PC-3 (cell line): ENCODE measurements at regions not wholly inside any gene's neighbourhood (a gene's known extent, or its start where the extent isn't known, plus 50 kb on each side); places are given as distances from the start of the nearest gene placed in this dataset.
A peak's percentile ranks its signal among the peaks of the same experiment; 100 is the strongest.

Experiments
- ATAC-seq: fragments of 200-7000 bp; cut with Tn5 transposase; 2 replicates; pipeline ENCODE4 v1.9.1; 2020; ENCODE audit warnings: mild to moderate bottlenecking, moderate library complexity
- BruUV-seq: library from RNA; stranded (reverse); fragments of 400-500 nt; replicated peaks from 2 replicates; lab custom pipeline; 2021; lab: Mats Ljungman, UMichigan
- CTCF ChIA-PET: fragments of 300-600 bp; sonication (Branson Sonifier 250); formaldehyde crosslinking; loops from one replicate; lab custom pipeline; 2022; ENCODE audit warnings: antibody characterized with exemption; lab: Charles Lee
- POLR2A ChIA-PET: fragments of 300-600 bp; sonication (Branson Sonifier 250); formaldehyde crosslinking; loops from one replicate; lab custom pipeline; 2022; ENCODE audit warnings: antibody characterized with exemption; ENCODE audit not compliant: unreplicated experiment; lab: Charles Lee
- DNase-seq: peaks from one replicate; pipeline ENCODE4 v3.0.0-alpha.2; 2015
- H2AFZ ChIP-seq: fragments of 300-600 bp; sonication (generic); 2 replicates; pipeline ENCODE4 v1.6.0; 2016; ENCODE audit warnings: antibody characterized with exemption, low read length
- H3F3A ChIP-seq: fragments of 300-600 bp; sonication (generic); one replicate; pipeline ENCODE4 v1.6.0; 2017; ENCODE audit warnings: antibody characterized with exemption, low read length, control low read depth, mild to moderate bottlenecking; ENCODE audit not compliant: unreplicated experiment
- H3K27ac ChIP-seq: fragments of 300-600 bp; sonication (generic); 2 replicates; pipeline ENCODE4 v1.5.1; 2016; ENCODE audit warnings: mild to moderate bottlenecking, low read length
- H3K27me3 ChIP-seq: fragments of 300-600 bp; sonication (generic); 2 replicates; pipeline ENCODE4 v1.6.1; 2016; ENCODE audit warnings: low read length, mixed read lengths
- H3K36me3 ChIP-seq: fragments of 300-600 bp; sonication (generic); 2 replicates; pipeline ENCODE4 v1.6.1; 2016; ENCODE audit warnings: low read depth, mixed run types, low read length, mixed read lengths
- H3K4me1 ChIP-seq: fragments of 300-600 bp; sonication (generic); 2 replicates; pipeline ENCODE4 v1.5.1; 2016; ENCODE audit warnings: low read length; ENCODE audit not compliant: insufficient read depth
- H3K4me2 ChIP-seq: fragments of 300-600 bp; sonication (generic); 2 replicates; pipeline ENCODE4 v1.6.0; 2016; ENCODE audit warnings: low read length
- H3K4me3 ChIP-seq: fragments of 300-600 bp; sonication (generic); 2 replicates; pipeline ENCODE4 v1.5.1; 2016; ENCODE audit warnings: mild to moderate bottlenecking, low read length, mixed read lengths
- H3K79me2 ChIP-seq: fragments of 300-600 bp; sonication (generic); 2 replicates; pipeline ENCODE4 v1.6.1; 2017; ENCODE audit warnings: low read length, mixed read lengths
- H3K9ac ChIP-seq: fragments of 300-600 bp; sonication (generic); 2 replicates; pipeline ENCODE4 v1.6.0; 2016; ENCODE audit warnings: mild to moderate bottlenecking, low read length
- H3K9me2 ChIP-seq: fragments of 300-600 bp; sonication (generic); replicated peaks from 2 replicates; pipeline ENCODE4 v1.6.1; 2016; ENCODE audit warnings: mixed run types, low read length, mixed read lengths
- H3K9me3 ChIP-seq: fragments of 300-600 bp; sonication (generic); 2 replicates; pipeline ENCODE4 v1.6.1; 2016; ENCODE audit warnings: low read length, mixed read lengths
- H4K20me1 ChIP-seq: fragments of 300-600 bp; sonication (generic); 2 replicates; pipeline ENCODE4 v1.6.1; 2016; ENCODE audit warnings: low read length, mixed read lengths
- CTCF ChIP-seq: fragments of 300-600 bp; sonication (generic); conservative IDR thresholded peaks from 2 replicates; pipeline ENCODE4 v1.5.1; 2017; ENCODE audit warnings: antibody characterized with exemption, low read depth, mild to moderate bottlenecking, low read length
- EZH2 ChIP-seq: fragments of 300-600 bp; sonication (generic); IDR thresholded peaks from one replicate; pipeline ENCODE4 v1.6.1; 2017; ENCODE audit warnings: antibody characterized with exemption, mild to moderate bottlenecking, low read length; ENCODE audit not compliant: unreplicated experiment
- EZH2phosphoT487 ChIP-seq: fragments of 300-600 bp; sonication (generic); IDR thresholded peaks from 2 replicates; pipeline ENCODE4 v1.6.1; 2018; ENCODE audit warnings: mild to moderate bottlenecking, antibody characterized with exemption, low read length, borderline replicate concordance
- intact Hi-C: fragments of 100-400 bp; cut with micrococcal nuclease; formaldehyde crosslinking; loops from 2 replicates; pipeline ENCODE4 v1.9.0; 2023

GRCh38 chr5:29213475-29213874 lies 1980.0 kb upstream of the CDH6 start:
- ChIA-PET CTCF (no interaction called here), POLR2A (no interaction called here)
- H3K9me2 ChIP-seq, result no peaks in the 10 kb centered on the region
- no peaks in the 10 kb centered on the region for H3K36me3 ChIP-seq
- ATAC-seq, result no peak
- H4K20me1 ChIP-seq, result no peaks in the 10 kb centered on the region
- DNase-seq, result no peak
- H3F3A ChIP-seq, result no peaks in the 10 kb centered on the region
- no peaks in the 10 kb centered on the region for H3K27me3 ChIP-seq
- TF ChIP-seq EZH2phosphoT487, result no peak
- no peak for TF ChIP-seq EZH2
- no peaks in the 10 kb centered on the region for H3K4me1 ChIP-seq
- no TSS peak for BruUV-seq
- H3K27ac ChIP-seq, result no peak overlapping the region
- H2AFZ ChIP-seq, result no peak overlapping the region
- intact Hi-C loops, result no loop called here
- H3K79me2 ChIP-seq, result no peaks in the 10 kb centered on the region
- H3K4me2 ChIP-seq, result no peak overlapping the region
- no peaks in the 10 kb centered on the region for H3K9me3 ChIP-seq
- no peak overlapping the region for H3K9ac ChIP-seq
- no peak overlapping the region for H3K4me3 ChIP-seq

- no peaks in the 10 kb centered on the region for H3K4me1 ChIP-seq
- no peak overlapping the region for H3K27ac ChIP-seq
- no peak overlapping the region for H3K4me3 ChIP-seq
- H3K36me3 ChIP-seq, result no peaks in the 10 kb centered on the region
- H3K27me3 ChIP-seq, result no peaks in the 10 kb centered on the region
- TF ChIP-seq EZH2phosphoT487 (no peak), EZH2 (no peak), CTCF (no peak)
- H3K4me2 ChIP-seq, result no peak overlapping the region
- H2AFZ ChIP-seq, result no peak overlapping the region
- H3F3A ChIP-seq, result no peaks in the 10 kb centered on the region
- H3K9me2 ChIP-seq, result no peaks in the 10 kb centered on the region
- no peaks in the 10 kb centered on the region for H4K20me1 ChIP-seq
- no peaks in the 10 kb centered on the region for H3K79me2 ChIP-seq
- ChIA-PET CTCF (no interaction called here), POLR2A (no interaction called here)
- ATAC-seq, result no peak
- no peaks in the 10 kb centered on the region for H3K9me3 ChIP-seq
- no TSS peak for BruUV-seq
- peak; percentile 26 for DNase-seq
- no peak overlapping the region for H3K9ac ChIP-seq
- intact Hi-C loops, result no loop called here
These were observed 1985.5 kb upstream of the CDH6 start for GRCh38 chr5:29208024-29208423.

- H3K4me1 ChIP-seq, result peaks cover 11% of the 10 kb centered on the region
- no peak for TF ChIP-seq EZH2
- TF ChIP-seq CTCF, result no peak
- no peak for TF ChIP-seq EZH2phosphoT487
- no peaks in the 10 kb centered on the region for H3F3A ChIP-seq
- no peaks in the 10 kb centered on the region for H3K79me2 ChIP-seq
- no peaks in the 10 kb centered on the region for H4K20me1 ChIP-seq
- no peak overlapping the region for H3K4me2 ChIP-seq
- DNase-seq (no peak), ATAC-seq (no peak)
- no peaks in the 10 kb centered on the region for H3K9me2 ChIP-seq
- no peak overlapping the region for H3K27ac ChIP-seq
- intact Hi-C loops, result no loop called here
- no peaks in the 10 kb centered on the region for H3K9me3 ChIP-seq
- H3K36me3 ChIP-seq, result no peaks in the 10 kb centered on the region
- no peak overlapping the region for H2AFZ ChIP-seq
- no TSS peak for BruUV-seq
- no peaks in the 10 kb centered on the region for H3K27me3 ChIP-seq
- H3K9ac ChIP-seq, result no peak overlapping the region
- CTCF ChIA-PET, result no interaction called here
- H3K4me3 ChIP-seq, result no peak overlapping the region
- POLR2A ChIA-PET, result no interaction called here
These were observed 1990.4 kb upstream of the CDH6 start for GRCh38 chr5:29203049-29203448.
